GM11168 (cell line): ENCODE measurements at regions not wholly inside any gene's neighbourhood (a gene's known extent, or its start where the extent isn't known, plus 50 kb on each side); places are given as distances from the start of the nearest gene placed in this dataset.
"Not testable (repeated sequence)": the region's sequence is repeated elsewhere in the genome, so short reads cannot be mapped to it uniquely, and the experiment has no call there.

Experiments
- in situ Hi-C: fragments of 300-500 bp; cut with MboI; formaldehyde crosslinking; loops from one replicate; pipeline ENCODE4 v1.12.0; 2022; ENCODE audit warnings: low sequenced_read_pairs; ENCODE audit not compliant: unreplicated experiment

DNA sequence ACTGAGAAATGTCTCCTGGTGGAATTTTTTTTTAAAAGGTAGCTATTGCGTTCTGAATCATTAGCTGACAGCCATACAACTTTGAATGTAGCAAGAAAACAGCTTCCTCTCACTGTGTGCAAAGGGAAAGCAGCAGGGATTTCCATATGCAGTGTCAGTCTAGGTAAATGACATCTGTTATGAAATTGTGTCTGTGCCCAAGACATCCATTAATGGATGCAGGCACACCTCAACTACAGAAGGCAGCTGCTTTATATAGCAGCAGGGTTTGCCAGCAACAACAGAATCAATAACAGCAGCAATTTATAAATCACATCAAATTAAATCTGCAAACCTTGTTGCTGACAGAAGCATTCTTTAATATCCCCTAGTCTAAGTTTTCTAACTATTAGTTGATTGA is 745.3 kb upstream of the RAG2 start:
- in situ Hi-C loops = no loop called here

DNA sequence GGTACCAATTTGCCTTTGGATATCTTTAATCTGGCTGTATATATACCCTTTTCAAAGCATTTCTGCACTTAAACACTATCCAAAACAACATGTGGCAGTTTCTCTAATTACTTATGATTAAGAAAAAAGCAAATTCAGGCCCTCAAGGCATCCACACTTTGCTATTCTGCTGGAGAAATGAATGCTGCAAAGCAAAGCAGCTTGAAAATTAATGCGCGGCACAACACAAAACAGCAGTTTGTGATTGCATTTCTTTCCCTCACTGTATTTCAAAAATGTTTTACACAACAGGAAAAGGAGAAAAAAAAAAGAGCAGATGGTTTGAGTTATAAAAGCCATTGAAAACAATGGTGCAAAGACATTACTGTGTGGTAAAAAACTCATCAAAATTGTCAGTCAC is 738.4 kb upstream of the RAG2 start:
- in situ Hi-C loops = no loop called here

DNA sequence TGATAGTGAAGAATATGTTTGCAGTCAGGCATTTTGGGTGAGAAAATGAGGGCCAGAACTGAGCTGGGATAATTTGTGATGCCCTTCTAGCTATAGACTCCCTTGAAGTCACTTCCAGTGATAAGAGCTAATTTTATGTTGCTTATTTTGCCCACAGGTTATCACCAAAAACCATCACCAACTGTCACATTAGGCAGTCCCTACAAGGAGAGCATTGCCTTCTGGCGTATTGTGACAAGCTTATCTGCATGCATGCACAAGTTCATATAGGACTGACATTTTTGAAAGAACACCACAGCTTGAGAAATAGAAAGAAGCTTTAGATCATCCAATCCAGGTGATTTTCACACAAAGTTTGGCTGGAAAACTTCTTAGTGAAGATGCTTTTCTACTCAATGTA is 735.3 kb upstream of the RAG2 start:
- in situ Hi-C loops = no loop called here

DNA sequence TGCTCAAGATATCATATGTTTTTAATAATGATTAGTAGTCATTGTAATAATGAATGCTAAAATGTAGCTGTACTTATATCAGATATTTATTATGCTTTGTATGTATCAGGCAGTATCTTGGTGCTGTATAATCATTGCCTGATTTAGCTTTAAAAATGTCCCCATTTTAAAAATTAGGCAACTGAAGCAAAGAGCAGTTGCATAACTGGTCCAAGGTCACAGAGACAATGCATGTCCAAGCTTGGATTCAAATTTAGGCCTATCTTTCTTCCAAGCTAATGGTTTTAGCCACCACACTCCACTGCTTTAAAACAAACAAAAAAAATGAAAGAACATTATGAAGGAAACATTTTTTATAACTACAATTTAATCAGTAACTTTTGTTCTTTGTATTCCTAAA is 725.8 kb upstream of the RAG2 start:
- in situ Hi-C loops = no loop called here

DNA sequence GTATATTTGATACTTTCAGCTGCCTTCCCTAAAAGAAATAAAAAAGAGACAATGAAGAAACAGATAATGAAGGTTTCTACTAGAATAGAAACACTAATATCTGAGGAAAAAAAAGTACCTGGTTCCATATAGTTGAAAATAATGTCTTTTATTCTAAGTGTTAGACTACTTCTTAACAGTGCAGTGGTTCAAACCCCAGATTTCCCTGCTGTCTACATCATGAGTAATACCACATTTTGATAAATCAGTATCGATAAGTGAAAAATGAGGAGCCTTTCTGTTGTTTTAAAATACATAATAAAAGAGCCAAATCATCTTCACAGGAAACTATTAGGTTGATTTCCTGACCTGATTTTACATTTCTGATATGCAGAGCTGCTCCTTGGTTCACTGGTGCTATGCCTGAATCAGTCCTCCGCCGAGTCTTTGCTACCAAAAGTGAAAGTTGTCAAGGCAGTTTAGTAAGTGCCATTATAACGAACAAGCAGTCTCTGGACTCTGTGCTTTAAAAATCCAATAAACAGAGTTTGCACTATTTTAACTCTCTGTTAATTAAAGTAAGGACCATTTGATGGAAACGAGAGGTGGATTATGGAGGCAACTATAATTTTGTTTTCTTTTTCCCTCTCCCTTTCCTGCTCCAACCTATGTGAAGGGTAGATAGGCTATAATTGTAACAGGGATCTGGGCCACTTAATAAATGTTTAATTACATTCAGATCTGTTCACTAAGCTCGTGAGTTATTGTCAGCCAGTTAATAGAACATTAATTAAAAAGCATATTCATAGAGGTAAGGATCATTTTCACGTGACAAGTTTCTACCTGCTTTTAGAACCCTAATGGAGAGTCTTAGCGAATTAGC is 724.5 kb upstream of the RAG2 start:
- in situ Hi-C loops = no loop called here

DNA sequence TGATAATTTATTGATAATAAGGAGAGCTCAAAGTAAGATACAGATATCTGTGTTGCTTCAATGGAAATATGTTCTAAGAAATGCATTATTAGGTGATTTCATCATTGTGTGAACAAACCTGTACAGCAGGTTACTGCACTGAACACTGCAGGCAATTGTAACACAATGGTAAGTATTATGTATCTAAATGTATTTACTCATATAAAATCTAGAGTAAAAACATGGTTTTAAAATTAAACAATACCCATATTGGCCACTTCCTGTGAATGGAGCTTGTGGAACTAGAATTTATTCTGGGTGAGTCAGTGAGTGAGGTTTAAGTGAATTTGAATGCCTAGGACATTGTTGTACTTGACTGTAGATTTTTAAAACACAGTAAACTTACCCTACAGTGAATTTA is 722.9 kb upstream of the RAG2 start:
- in situ Hi-C loops = no loop called here

DNA sequence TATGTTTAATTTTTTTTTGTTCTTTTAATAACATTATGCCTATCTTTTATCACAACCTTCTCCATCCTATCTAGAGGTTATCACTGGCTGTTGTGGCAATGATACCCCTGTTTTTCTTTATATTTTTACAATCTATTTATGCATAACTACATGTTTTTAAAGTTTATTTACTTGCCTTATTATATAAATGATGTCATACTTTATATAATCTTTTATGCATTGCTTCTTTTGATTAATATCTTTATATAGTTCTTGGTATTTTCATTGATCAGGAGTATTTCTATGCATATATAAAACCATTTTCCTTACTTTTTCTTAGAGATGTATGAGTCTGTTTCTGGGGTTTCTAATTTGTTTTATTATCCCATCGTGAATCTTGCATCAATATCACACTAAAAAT is 719.8 kb upstream of the RAG2 start:
- in situ Hi-C loops = no loop called here

DNA sequence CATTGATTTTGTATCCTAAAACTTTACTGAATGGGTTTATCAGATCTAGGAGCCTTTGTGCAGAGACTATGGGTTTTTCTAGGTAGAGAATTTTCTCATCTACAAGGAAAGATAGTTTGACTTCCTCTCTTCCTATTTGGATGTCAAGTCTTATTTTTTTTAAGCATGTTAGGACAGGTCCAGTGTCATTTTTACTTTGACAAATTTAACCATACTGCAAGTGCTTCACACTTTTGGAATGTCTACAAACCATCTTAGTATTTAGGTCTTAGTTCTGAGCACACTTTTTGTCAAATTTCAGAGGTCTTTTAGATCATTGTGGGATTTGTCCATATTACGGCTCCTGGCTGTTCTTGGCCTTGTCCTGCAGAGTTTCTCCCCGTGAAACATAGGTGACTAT is 715.2 kb upstream of the RAG2 start:
- in situ Hi-C loops = no loop called here

DNA sequence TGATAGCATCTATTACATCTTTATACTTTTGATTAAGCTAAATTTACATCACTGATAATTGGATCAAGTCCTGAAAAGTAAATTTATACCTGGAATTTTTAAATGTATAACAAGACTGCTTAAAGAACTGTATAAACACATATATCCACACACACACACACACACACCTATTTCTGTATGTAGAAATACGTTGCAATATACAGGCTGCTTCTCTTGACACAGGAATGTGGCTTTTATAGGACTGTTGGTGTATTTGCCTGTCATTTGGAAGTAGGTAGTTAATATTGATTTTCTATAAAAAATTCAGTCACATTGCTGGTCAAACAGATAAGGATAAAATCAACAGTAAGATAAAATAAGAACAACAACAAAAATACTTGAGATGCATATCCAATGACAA is 708.5 kb upstream of the RAG2 start:
- in situ Hi-C loops = no loop called here

DNA sequence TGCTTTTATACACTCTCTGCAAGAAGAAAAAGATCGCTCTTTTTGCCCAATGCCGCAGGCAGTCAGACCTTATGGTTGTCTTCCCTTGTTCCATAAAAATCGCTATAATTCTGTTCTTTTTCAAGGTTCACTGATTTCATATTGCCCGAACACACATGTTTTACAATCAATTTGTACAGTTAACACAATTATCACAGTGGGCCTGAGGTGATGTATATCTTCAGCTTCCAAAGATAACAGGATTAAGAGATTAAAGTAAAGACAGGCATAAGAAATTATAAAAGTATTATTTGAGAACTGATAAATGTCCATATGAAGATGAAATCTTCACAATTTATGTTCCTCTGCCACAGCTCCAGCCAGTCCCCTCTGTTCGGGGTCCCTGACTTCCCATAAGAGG is 703.4 kb upstream of the RAG2 start:
- in situ Hi-C loops = not testable (repeated sequence)

DNA sequence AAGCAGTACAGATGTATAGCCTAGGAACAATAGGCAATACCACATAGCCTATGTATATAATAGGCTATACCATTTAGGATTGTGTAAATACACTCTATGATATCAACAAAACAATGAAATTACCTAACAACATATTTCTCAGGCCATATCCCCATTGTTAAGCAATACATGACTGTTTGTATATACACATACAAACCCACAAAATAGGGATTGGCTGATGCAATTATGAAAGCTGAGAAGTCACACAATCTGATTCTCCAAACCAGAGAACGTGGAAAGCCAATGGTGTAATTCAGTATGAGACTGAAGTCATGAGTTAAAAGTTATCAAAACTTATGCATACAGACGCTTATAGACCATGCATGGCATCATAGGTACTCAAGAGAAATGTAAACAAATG is 700.1 kb upstream of the RAG2 start:
- in situ Hi-C loops = no loop called here

DNA sequence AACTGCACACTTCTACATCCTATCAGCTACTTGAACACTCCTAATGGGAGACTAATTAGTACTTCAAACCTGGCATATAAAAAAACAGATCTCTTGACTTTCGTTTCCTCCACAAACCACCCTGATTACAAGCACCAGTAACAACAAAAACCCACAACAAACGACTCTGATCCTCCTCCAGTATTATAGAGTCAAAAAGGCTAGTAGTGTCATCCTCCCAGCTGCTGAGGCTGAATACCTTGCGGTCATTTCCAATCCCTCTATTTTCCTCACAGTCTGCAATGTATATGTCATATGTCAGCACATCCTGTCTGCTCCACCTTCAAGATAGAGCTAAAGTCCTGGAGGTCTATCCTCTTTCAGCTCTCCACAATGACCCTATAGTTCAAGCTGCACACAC is 688.9 kb upstream of the RAG2 start:
- in situ Hi-C loops = no loop called here

DNA sequence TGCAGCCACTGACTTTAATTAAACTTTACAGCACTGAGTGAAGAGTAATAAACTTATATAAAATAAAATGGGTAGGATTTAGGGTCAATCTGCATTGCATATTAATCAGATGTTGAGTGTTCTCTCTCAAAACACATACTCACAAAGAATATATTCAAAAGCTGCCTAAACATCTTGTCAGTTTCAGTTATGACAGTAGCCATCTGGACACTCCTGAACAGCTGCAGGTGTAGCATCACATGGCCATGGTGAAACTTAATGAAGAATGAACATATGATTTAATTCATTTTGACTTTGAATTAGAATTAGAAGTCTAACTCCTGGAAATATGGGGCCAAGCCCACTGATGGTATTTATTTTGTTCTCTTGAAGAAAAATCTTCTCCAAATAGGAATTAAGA is 684.3 kb upstream of the RAG2 start:
- in situ Hi-C loops = no loop called here

DNA sequence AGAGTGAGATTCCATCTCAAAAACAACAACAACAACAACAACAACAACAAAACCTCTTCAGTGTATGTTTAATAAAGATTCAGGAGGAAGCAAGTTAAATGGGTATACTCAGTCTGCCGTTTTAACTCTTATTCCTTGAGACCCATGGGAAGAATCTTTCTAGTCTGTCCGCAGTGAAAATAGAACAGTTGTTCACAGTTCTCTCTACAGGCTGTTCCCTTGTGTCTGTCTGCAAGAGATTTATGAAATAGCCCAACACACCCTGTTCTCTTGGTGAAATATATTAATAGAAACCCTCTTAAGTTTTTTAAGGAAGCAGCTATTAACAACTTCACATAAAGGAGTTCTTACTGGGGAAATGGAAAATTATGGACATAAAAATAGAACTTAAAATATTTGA is 682.2 kb upstream of the RAG2 start:
- in situ Hi-C loops = no loop called here

DNA sequence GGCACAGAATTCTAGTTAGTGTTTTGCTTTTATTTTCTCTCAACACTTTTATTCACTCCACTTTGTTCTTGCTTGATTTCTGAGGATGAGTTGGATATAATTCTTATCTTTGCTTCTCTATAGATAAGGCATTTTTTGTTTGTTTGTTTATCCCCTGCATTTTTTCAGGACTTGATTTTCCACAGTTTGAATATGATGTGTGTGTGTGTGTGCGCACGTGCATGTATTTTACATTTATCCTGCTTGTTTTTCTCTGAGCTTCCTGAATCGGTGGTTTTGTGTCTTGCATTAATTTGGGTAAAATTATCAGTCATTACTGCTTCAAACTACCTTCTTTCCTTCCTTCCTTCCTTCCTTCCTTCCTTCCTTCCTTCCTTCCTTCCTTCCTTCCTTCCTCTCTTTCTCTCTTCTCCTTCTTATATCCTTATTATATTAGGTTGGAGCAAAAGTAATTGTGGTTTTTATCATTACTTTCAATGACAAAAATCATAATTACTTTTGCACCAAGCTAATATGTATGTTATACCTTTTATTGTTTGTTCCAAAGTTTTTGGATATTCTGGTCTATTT is 679.9 kb upstream of the RAG2 start:
- in situ Hi-C loops = no loop called here

DNA sequence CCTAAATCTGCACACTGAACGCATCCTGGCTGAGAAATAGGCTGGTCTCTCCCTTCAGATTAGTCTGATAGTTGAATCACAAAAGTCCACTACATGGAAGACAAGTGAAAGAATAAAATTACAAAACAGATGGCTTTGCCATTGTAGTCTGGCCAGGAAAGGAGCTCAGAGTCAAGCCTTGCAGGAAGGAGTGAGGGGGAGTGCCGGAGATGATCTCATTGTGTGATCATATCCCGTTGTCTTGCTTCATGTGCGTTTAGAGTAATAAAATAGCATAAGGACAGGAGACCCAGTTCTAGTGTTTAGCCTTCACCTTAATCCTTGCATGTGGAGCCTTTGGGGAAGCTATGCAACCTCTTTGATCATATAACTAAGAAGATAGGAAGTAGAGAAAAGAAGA is 666.7 kb upstream of the RAG2 start:
- in situ Hi-C loops = no loop called here

DNA sequence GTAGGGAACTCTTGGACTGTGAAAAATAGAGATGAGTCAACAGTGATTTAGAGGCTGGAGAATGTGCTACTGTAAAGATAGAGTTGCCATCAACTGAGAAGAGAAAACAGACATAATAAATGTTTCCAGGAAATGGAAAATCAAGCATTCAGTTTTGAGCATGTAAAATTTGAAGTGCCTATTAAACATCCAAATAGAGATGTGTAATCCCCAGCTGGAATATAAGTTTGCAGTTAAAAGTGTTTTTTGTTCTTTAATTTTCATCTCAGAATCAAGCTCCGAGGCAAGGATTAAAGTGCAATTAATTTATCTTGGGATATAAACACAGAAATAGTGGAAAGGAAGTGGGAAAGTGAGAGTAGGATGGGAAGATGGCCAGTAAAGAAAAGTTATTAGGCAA is 666.0 kb upstream of the RAG2 start:
- in situ Hi-C loops = no loop called here

DNA sequence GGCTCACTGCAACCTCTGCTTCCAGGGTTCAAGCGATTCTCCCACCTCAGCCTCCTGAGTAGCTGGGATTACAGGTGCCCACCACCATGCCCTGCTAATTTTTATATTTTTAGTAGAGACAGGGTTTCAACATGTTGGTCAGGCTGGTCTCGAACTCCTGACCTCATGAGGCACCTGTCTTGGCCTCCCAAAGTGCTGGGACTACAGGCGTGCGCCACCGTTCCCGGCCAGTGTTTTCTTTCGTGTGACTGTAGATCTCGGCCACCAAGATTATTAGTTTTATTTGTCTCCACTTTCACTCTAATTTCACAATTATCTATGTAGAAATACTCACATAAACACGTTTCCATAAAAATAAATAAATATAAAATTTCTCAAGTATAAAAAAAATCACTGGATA is 665.4 kb upstream of the RAG2 start:
- in situ Hi-C loops = not testable (repeated sequence)

DNA sequence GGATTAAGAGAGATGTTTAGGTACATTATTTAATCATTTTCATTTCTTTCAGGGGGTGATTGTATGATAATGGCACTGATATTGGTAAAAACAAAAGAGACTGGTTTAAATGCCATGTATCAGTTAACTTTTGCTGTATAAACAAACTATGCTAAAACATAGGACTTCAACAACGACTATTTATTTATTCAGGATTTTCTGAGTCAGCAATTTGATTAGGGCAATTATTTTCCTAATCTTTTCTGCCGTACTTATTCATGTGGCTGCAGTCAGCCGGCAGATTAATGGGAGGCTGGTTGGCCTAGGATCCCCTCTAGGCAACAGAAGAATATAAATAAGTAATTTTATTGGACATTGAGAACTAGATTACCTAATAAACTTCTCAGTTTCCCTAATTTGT is 661.7 kb upstream of the RAG2 start:
- in situ Hi-C loops = no loop called here

DNA sequence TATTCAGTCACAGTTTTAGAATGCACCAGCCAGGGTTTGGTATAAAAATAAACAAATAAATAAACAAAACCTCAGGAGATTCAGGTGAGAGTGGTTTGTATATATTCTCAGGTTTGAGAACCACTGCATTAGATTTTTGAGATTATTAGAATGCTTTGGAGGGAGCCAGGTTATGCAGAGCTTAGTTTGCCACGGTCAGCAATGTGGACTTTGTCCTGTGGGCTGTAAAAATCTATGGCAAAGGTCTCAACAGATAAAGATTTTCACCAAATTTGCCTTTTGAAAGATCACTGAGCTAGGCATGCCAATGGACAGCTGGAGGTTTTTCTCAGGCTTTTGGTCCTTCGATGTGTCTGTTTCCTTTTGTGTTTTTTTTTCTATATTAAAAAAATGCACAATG is 650.1 kb upstream of the RAG2 start:
- in situ Hi-C loops = no loop called here

DNA sequence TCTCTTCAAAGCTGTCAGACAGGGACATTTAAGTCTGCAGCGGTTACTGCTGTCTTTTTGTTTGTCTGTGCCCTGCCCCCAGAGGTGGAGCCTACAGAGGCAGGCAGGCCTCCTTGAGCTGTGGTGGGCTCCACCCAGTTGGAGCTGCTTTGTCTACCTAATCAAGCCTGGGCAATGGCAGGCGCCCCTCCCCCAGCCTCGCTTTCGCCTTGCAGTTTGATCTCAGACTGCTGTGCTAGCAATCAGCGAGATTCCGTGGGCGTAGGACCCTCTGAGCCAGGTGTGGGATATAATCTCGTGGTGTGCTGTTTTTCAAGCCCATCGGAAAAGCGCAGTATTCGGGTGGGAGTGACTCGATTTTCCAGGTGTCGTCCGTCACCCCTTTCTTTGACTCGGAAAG is 648.1 kb upstream of the RAG2 start:
- in situ Hi-C loops = not testable (repeated sequence)

DNA sequence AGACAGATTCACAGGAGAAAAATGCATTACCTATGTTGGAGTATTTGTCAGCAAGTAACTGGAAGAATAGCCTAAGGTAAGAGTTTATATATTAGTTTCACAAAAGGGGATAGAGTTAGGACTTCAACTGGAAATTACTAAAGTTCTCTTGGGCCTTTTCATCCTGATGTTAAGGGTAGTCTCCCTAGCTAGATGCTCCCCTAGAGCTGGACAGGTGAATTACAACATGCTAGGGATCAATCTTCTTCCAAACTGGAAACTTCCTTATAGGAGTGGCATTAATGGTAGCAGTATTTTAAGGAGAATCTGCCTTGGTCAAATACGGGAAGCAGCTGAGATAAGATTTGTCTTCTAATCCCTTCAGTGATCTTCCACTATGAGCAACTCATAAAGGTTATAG is 632.8 kb upstream of the RAG2 start:
- in situ Hi-C loops = no loop called here
